DND-41 (cell line): ENCODE measurements at regions not wholly inside any gene's neighbourhood (a gene's known extent, or its start where the extent isn't known, plus 50 kb on each side); places are given as distances from the start of the nearest gene placed in this dataset.

Experiments
- CTCF ChIP-seq: IDR thresholded peaks from 2 replicates; pipeline ENCODE4 v1.5.1; 2012; ENCODE audit warnings: borderline replicate concordance, low read length, moderate library complexity, mild to moderate bottlenecking; ENCODE audit not compliant: poor library complexity, severe bottlenecking; ENCODE audit errors: extremely low read depth
- EZH2 ChIP-seq: IDR thresholded peaks from 3 replicates; pipeline ENCODE4 v1.6.1; 2012; ENCODE audit warnings: borderline replicate concordance, low read depth, mild to moderate bottlenecking, moderate library complexity, low read length, inconsistent platforms; ENCODE audit not compliant: severe bottlenecking

- TF ChIP-seq CTCF (no peak), EZH2 (no peak)
Measured at GRCh38 chr1:192747943-192748342, 60.9 kb upstream of the RGS2 start.
